ENCODE measurements at regions not wholly inside any gene's neighbourhood (a gene's known extent, or its start where the extent isn't known, plus 50 kb on each side); places are given as distances from the start of the nearest gene placed in this dataset.

GRCh38 chr5:12488161-12488560 is 583.9 kb upstream of the CTNND2 start:
- Mint-ChIP-seq H3K4me1 (ENCODE audit: low read depth) (no peaks in the 10 kb centered on the region), H3K4me3 (no peak overlapping the region), H3K9me3 (peaks cover 55% of the 10 kb centered on the region), H3K27me3 (ENCODE audit: insufficient read depth) (no peaks in the 10 kb centered on the region), H3K27ac (no peak overlapping the region), H3K36me3 (ENCODE audit: low read depth) (peaks cover 4% of the 10 kb centered on the region; the same call in 1 of the 2 replicates)
- TF ChIP-seq CTCF (IDR thresholded peaks at IDR 0.05): no peak
- DNase-seq: no peak

- Mint-ChIP-seq H3K9me3 (peaks cover 27% of the 10 kb centered on the region), H3K4me3 (no peak overlapping the region), H3K27me3 (ENCODE audit: insufficient read depth) (no peaks in the 10 kb centered on the region), H3K27ac (no peak overlapping the region), H3K4me1 (ENCODE audit: low read depth) (no peaks in the 10 kb centered on the region), H3K36me3 (ENCODE audit: low read depth) (no peaks in the 10 kb centered on the region)
- no peak for TF ChIP-seq CTCF (IDR thresholded peaks at IDR 0.05)
- no peak for DNase-seq
These were observed 576.2 kb upstream of the CTNND2 start for GRCh38 chr5:12480487-12480886.

- no peak for TF ChIP-seq CTCF (IDR thresholded peaks at IDR 0.05)
- DNase-seq: no peak
- no peaks in the 10 kb centered on the region for H3K27me3 Mint-ChIP-seq (ENCODE audit: insufficient read depth)
- no peaks in the 10 kb centered on the region for H3K36me3 Mint-ChIP-seq (ENCODE audit: low read depth)
- H3K27ac Mint-ChIP-seq: no peak overlapping the region
- H3K4me1 Mint-ChIP-seq (ENCODE audit: low read depth): no peaks in the 10 kb centered on the region
- H3K9me3 Mint-ChIP-seq: peaks cover 14% of the 10 kb centered on the region; the same call in 1 of the 2 replicates
- H3K4me3 Mint-ChIP-seq: no peak overlapping the region
These were observed 573.3 kb upstream of the CTNND2 start for GRCh38 chr5:12477554-12477953.

- Mint-ChIP-seq H3K27me3 (ENCODE audit: insufficient read depth) (peaks cover 1% of the 10 kb centered on the region; the same call in 1 of the 2 replicates), H3K4me3 (no peak overlapping the region), H3K9me3 (peaks cover 52% of the 10 kb centered on the region), H3K27ac (no peak overlapping the region), H3K4me1 (ENCODE audit: low read depth) (no peaks in the 10 kb centered on the region), H3K36me3 (ENCODE audit: low read depth) (no peaks in the 10 kb centered on the region; the same call in 1 of the 2 replicates)
- DNase-seq: no peak
- no peak for TF ChIP-seq CTCF (IDR thresholded peaks at IDR 0.05)
These were observed 563.6 kb upstream of the CTNND2 start for GRCh38 chr5:12467799-12468198.

- no peaks in the 10 kb centered on the region; the same call in 1 of the 2 replicates for H3K36me3 Mint-ChIP-seq (ENCODE audit: low read depth)
- no peak for TF ChIP-seq CTCF (IDR thresholded peaks at IDR 0.05)
- no peak overlapping the region for H3K27ac Mint-ChIP-seq
- no peaks in the 10 kb centered on the region for H3K27me3 Mint-ChIP-seq (ENCODE audit: insufficient read depth)
- DNase-seq: no peak
- no peak overlapping the region for H3K4me3 Mint-ChIP-seq
- peaks cover 27% of the 10 kb centered on the region for H3K9me3 Mint-ChIP-seq
- no peaks in the 10 kb centered on the region for H3K4me1 Mint-ChIP-seq (ENCODE audit: low read depth)
These were observed 556.4 kb upstream of the CTNND2 start for GRCh38 chr5:12460493-12461261.
